Duodenal mucosa (tissue), 2 donors: ENCODE measurements at regions not wholly inside any gene's neighbourhood (a gene's known extent, or its start where the extent isn't known, plus 50 kb on each side); places are given as distances from the start of the nearest gene placed in this dataset.

Experiments
- H3K27ac ChIP-seq: one replicate; pipeline ENCODE4 v1.7.0; 2013; ENCODE audit warnings: low read depth, low read length
- H3K27me3 ChIP-seq, 2 donors: one replicate each; pipeline ENCODE4 v1.7.0; 2013; ENCODE audit warnings: low read length in 2 of 2, control low read depth in 1 of 2; ENCODE audit not compliant: insufficient read depth in 2 of 2, control insufficient read depth in 1 of 2
- H3K36me3 ChIP-seq, 2 donors: one replicate each; pipeline ENCODE4 v1.7.0; 2013; ENCODE audit warnings: low read length in 2 of 2, control low read depth in 1 of 2; ENCODE audit not compliant: insufficient read depth in 2 of 2, control insufficient read depth in 1 of 2
- H3K4me1 ChIP-seq, 2 donors: one replicate each; pipeline ENCODE4 v1.7.0; 2013; ENCODE audit warnings: low read length in 2 of 2, control low read depth in 1 of 2; ENCODE audit not compliant: insufficient read depth in 2 of 2, control insufficient read depth in 1 of 2
- H3K4me3 ChIP-seq, 2 donors: one replicate each; pipeline ENCODE4 v1.7.0; 2013; ENCODE audit warnings: low read length in 2 of 2, low read depth in 1 of 2
- H3K9ac ChIP-seq, 2 donors: one replicate each; pipeline ENCODE4 v1.7.0; 2013; ENCODE audit warnings: low read length in 2 of 2, low read depth in 1 of 2
- H3K9me3 ChIP-seq, 2 donors: one replicate each; pipeline ENCODE4 v1.7.0; 2013; ENCODE audit warnings: low read length in 2 of 2, control low read depth in 1 of 2; ENCODE audit not compliant: control insufficient read depth in 1 of 2

- Histone ChIP-seq H3K27ac (no peak overlapping the region), H3K27me3 (no peaks in the 10 kb centered on the region), H3K9me3 (no peaks in the 10 kb centered on the region), H3K4me1 (no peaks in the 10 kb centered on the region), H3K9ac (no peak overlapping the region), H3K4me3 (no peak overlapping the region), H3K36me3 (no peaks in the 10 kb centered on the region)
These were observed 180.2 kb downstream of the PTPN20 start for GRCh38 chr10:47091421-47091820.

GRCh38 chr10:47092376-47092775 is 181.1 kb downstream of the PTPN20 start:
- Histone ChIP-seq H3K4me3 (no peak overlapping the region), H3K27ac (no peak overlapping the region), H3K36me3 (no peaks in the 10 kb centered on the region), H3K27me3 (no peaks in the 10 kb centered on the region), H3K9me3 (no peaks in the 10 kb centered on the region), H3K9ac (no peak overlapping the region), H3K4me1 (no peaks in the 10 kb centered on the region)

GRCh38 chr10:47092831-47093230 is 181.6 kb downstream of the PTPN20 start:
- H3K36me3 ChIP-seq: no peaks in the 10 kb centered on the region
- H3K9me3 ChIP-seq: no peaks in the 10 kb centered on the region
- no peak overlapping the region for H3K27ac ChIP-seq
- no peak overlapping the region for H3K4me3 ChIP-seq
- H3K9ac ChIP-seq: no peak overlapping the region
- no peaks in the 10 kb centered on the region for H3K27me3 ChIP-seq
- H3K4me1 ChIP-seq: no peaks in the 10 kb centered on the region

- Histone ChIP-seq H3K4me1 (no peaks in the 10 kb centered on the region), H3K4me3 (no peak overlapping the region), H3K9me3 (no peaks in the 10 kb centered on the region), H3K9ac (no peak overlapping the region), H3K36me3 (no peaks in the 10 kb centered on the region), H3K27me3 (no peaks in the 10 kb centered on the region), H3K27ac (no peak overlapping the region)
These were observed 182.9 kb downstream of the PTPN20 start for GRCh38 chr10:47094126-47094525.

GRCh38 chr10:47094636-47095035 is 183.4 kb downstream of the PTPN20 start:
- H3K4me1 ChIP-seq: no peaks in the 10 kb centered on the region
- H3K27ac ChIP-seq: no peak overlapping the region

GRCh38 chr10:47095211-47095610 is 184.0 kb downstream of the PTPN20 start:
- Histone ChIP-seq H3K36me3 (no peaks in the 10 kb centered on the region), H3K4me3 (no peak overlapping the region), H3K9ac (no peak overlapping the region), H3K27me3 (no peaks in the 10 kb centered on the region), H3K4me1 (no peaks in the 10 kb centered on the region), H3K27ac (no peak overlapping the region), H3K9me3 (no peaks in the 10 kb centered on the region)

More at GRCh38 chr10:47094636-47095035, 183.4 kb downstream of the PTPN20 start:
- Histone ChIP-seq H3K4me3 (no peak overlapping the region), H3K36me3 (no peaks in the 10 kb centered on the region), H3K9me3 (no peaks in the 10 kb centered on the region), H3K27me3 (no peaks in the 10 kb centered on the region), H3K9ac (no peak overlapping the region)

- Histone ChIP-seq H3K4me3 (no peak overlapping the region), H3K27me3 (no peaks in the 10 kb centered on the region), H3K9me3 (no peaks in the 10 kb centered on the region), H3K27ac (no peak overlapping the region), H3K36me3 (no peaks in the 10 kb centered on the region), H3K9ac (no peak overlapping the region), H3K4me1 (no peaks in the 10 kb centered on the region)
These were observed 184.8 kb downstream of the PTPN20 start for GRCh38 chr10:47095848-47096612.

GRCh38 chr10:47098238-47098637 is 187.0 kb downstream of the PTPN20 start:
- H3K9ac ChIP-seq: no peak overlapping the region
- no peak overlapping the region for H3K27ac ChIP-seq
- no peaks in the 10 kb centered on the region for H3K27me3 ChIP-seq
- no peaks in the 10 kb centered on the region for H3K36me3 ChIP-seq
- no peaks in the 10 kb centered on the region for H3K9me3 ChIP-seq
- no peaks in the 10 kb centered on the region for H3K4me1 ChIP-seq
- H3K4me3 ChIP-seq: no peak overlapping the region

GRCh38 chr10:47098964-47099363 is 187.7 kb downstream of the PTPN20 start:
- no peaks in the 10 kb centered on the region for H3K9me3 ChIP-seq
- H3K9ac ChIP-seq: no peak overlapping the region
- no peaks in the 10 kb centered on the region for H3K4me1 ChIP-seq
- H3K4me3 ChIP-seq: no peak overlapping the region
- H3K27ac ChIP-seq: no peak overlapping the region
- H3K36me3 ChIP-seq: no peaks in the 10 kb centered on the region
- no peaks in the 10 kb centered on the region for H3K27me3 ChIP-seq

GRCh38 chr10:47099474-47099873 is 188.2 kb downstream of the PTPN20 start:
- Histone ChIP-seq H3K27me3 (no peaks in the 10 kb centered on the region), H3K36me3 (no peaks in the 10 kb centered on the region), H3K9me3 (no peaks in the 10 kb centered on the region), H3K4me1 (no peaks in the 10 kb centered on the region), H3K27ac (no peak overlapping the region), H3K4me3 (no peak overlapping the region), H3K9ac (no peak overlapping the region)
